HL-60 (cell line): ENCODE measurements at regions not wholly inside any gene's neighbourhood (a gene's known extent, or its start where the extent isn't known, plus 50 kb on each side); places are given as distances from the start of the nearest gene placed in this dataset.

Experiments used
- GABPA ChIP-seq: IDR thresholded peaks from 2 replicates; pipeline ENCODE4 v1.6.1; 2012; ENCODE audit warnings: low read depth
- POLR2AphosphoS5 ChIP-seq: IDR thresholded peaks from 2 replicates; pipeline ENCODE4 v1.6.1; 2012; ENCODE audit warnings: low read depth
- REST ChIP-seq: IDR thresholded peaks from 2 replicates; pipeline ENCODE4 v1.6.1; 2012; ENCODE audit warnings: low read depth; ENCODE audit not compliant: insufficient replicate concordance
- SPI1 ChIP-seq: IDR thresholded peaks from 2 replicates; pipeline ENCODE4 v1.6.1; 2012; ENCODE audit warnings: low read depth, mild to moderate bottlenecking, borderline replicate concordance
- TF ChIP-seq, protein P1 (sequence below): IDR thresholded peaks from one replicate; pipeline ENCODE4 v1.5.1; 2011; ENCODE audit warnings: low read length, control low read depth, inconsistent platforms; ENCODE audit not compliant: insufficient read depth

DNA sequence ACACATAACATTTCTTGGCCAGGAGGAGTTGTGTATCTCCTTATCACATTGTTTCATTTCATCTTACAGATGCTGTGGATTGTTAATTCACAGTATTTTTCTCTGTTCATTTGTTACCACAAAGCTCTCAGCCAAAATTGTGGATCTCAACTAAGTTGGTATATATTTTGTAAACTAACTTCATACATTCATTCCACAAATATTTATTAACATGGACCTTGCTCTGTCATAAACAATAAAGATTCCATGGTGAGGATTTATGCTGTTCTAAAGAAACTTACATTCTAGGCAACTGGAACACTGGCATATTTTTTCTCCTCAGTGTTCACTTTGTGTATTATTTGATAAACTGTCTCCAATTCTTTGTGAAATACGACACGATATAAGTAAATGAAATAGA is 268.8 kb downstream of the CNTN3 start:
- TF ChIP-seq, protein P1, sequence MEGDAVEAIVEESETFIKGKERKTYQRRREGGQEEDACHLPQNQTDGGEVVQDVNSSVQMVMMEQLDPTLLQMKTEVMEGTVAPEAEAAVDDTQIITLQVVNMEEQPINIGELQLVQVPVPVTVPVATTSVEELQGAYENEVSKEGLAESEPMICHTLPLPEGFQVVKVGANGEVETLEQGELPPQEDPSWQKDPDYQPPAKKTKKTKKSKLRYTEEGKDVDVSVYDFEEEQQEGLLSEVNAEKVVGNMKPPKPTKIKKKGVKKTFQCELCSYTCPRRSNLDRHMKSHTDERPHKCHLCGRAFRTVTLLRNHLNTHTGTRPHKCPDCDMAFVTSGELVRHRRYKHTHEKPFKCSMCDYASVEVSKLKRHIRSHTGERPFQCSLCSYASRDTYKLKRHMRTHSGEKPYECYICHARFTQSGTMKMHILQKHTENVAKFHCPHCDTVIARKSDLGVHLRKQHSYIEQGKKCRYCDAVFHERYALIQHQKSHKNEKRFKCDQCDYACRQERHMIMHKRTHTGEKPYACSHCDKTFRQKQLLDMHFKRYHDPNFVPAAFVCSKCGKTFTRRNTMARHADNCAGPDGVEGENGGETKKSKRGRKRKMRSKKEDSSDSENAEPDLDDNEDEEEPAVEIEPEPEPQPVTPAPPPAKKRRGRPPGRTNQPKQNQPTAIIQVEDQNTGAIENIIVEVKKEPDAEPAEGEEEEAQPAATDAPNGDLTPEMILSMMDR, result no peak
- TF ChIP-seq POLR2AphosphoS5, result no peak
- TF ChIP-seq GABPA, result no peak
- TF ChIP-seq REST, result no peak
- TF ChIP-seq SPI1, result no peak
